Nucleus accumbens (tissue), 56 donors: ENCODE measurements at regions not wholly inside any gene's neighbourhood (a gene's known extent, or its start where the extent isn't known, plus 50 kb on each side); places are given as distances from the start of the nearest gene placed in this dataset.

ENCODE experiments used
- DNase-seq, 56 donors: peaks; one replicate each; lab custom pipeline; 2025; lab: John Stamatoyannopoulos, UW

DNA sequence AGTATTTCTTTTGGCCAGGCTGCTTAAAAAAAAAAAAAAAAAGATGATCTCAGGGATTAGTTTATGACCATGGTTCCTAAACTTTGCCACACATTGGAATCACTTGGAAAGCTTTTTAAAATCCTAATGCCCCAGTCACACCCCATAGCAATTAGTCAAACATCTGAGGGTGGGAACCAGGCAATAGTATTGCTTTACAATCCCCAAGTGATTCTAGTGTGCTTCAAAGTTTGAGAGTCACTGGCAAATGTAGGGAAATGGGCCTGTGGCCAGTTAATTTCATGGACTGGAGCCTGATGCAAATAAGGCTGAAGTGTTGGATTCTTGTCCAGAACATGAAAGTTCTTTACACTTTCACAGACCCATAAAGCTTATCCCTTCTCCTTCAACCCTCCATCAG, 374.6 kb upstream of the ESRRG start:
- DNase-seq, result no peak

DNA sequence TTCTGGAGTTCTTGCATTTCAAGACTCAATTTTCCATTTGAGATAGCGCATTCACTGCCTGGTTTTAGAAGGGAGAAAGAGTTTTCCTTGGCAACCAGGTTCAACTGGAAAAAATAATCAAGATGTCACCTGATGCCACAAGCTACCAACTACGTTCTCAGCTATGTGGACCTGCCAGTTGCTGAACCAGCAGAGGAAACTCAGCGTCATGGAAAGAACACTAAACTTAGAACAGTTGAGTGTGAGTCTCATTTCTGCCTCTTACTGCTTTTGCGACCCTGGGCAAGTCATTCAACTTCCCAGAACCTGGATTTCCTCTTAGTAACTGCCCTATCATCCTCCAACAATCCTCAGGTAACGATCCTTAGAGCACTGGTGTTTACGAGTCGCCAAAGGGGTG, 373.0 kb upstream of the ESRRG start:
- DNase-seq, result no peak

DNA sequence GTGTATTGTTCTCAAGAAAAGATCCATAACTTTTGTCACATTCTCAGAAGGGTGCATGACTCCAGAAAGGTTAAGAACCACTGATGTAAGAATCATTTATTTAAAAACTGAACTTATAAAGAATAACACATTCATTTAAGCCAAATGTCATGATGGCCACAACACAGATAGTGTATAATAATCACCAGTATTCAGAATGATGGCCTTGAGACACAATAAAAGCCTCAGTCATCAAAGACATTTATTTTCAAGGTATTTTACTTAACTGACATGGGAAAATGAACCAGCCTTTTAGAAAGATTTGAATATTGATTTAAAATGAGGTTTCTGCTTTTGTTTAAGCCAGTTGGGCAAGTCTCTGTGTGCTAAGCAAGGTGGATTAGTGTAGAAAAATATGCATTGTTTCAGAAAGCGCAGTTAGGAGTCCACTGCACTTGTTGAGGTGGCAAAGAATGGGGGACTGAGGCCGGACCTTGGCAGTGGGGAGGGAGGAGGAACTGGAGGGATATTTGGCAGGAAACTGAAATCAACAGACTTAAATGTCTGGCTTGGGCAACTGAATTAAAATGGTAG, 371.9 kb upstream of the ESRRG start:
- DNase-seq, result no peak

DNA sequence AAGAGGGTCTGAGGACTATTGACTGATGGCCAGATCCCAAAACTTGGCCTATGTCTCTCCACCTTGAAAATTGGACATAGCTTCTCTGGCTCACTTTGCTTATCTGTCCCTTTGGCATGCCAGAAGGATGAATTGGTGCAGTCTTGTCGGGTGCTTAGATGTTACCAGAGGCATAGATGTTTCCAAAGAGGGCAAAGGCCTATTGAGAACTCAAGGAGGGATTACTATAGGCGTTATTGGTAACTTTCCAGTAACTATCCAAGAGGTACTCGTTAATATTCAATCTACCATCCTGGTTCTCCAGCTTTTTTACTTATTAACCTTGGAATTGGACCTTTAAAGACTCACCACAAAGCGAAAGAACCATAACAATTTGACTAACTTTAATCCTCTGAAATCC, 368.3 kb upstream of the ESRRG start:
- no peak for DNase-seq

DNA sequence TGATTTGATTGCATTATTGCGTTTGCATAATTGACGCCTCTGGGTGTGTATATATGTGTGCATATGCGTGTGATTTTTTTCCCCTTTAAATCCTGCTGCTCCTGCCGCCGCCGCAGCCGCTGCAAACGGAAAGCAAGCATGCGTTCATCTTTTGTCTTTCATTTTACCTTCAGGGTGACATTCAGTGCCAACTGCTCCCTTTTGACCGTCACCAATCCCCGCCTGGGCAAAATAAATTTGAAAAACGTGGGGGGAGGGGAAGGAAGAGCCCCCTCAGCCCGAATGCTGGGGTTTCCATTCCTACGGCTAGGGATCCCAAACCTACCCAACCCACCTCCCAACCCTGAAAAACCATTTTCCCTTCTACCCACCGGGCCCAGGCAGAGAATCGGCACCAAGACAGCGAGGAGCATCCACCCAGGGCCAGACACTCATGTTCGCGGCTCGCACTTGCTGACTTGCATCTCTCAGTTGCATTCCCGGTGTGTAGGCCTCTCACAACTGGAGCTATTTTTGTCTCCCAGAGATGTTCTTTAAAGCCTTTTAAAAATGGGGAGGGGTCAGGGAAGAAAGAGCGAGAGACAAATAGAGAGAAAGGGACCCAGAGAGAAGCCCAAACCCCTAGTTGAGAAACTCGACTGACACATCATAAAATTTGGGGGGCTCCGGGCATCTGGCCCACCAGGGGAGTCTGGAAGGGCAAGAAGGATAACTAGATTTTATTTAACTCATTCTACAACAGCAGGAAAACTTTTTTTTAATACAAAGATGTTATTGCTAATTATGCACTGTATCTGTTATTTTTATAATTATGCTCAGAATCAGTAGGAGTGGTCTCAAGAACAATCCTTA, 367.1 kb upstream of the ESRRG start:
- DNase-seq, result peak in 31 of 56 donors; percentile 9 to 69 (median 43)

DNA sequence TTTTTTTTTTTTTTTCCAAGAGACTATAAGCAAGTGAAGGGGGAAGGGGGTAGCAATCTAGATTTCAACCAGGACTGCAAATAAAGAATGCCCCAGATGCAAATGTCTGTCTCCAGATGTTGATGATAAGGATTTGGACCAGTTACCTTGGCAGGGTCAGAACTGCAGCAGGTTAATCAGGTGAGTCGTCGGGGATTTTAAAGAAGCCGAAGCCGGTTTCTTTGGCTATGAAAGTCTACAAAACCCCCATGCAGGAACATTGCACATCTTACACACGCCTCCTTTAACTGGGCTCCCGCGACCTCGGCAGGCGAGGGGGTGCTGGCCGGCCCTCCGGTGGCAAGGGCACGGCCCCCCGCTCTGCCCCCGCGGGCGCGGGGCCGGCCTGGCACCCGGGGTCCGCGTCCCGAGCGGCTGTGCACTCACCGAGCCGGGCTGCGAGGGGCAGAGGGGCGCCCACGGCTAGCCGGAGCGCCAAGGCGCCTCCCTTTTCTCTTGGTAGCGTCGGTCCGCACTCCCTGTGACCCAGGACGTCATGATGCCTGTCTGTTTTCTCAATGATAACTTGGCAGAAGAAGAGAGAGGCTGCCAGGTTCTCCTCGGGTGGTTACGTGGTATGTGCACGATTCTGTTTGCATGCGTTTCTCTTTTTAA, 366.3 kb upstream of the ESRRG start:
- peak in 49 of 56 donors; percentile 20 to 86 (median 63) for DNase-seq

DNA sequence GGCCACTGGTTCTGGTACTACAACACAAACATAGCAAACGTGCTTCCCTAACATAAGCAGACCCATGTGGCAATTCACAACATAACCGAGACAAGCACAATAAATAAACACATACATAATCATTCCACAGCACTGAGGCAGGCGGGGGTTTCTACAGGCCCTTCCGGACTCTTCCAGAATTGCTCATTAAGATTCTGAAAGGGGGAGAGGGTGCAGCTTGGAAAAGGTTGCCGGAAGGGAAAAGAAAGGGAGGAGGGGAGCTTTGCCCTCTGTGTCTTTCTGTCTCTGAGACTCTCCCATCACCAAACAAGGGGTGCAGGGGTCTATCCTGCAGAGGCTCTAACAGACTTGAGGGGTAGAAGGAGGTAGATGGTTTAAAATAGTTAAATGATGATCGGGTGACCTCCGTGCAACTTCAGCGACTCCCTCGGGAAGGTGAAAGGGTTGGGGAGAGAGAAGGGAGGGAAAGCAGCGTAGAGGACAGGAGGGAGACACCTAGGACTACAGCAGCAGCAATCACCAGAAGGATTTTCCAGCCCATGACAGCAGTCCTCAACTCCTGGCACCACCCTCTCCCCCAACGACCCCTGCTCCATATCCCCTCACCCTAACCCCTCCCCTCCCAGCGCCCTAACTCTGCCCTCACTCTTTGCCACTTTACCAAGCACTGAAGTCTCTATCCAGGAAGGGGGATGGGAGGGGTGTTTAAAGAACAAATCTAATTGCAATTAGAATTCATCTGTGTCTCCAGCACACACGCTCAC, 365.5 kb upstream of the ESRRG start:
- peak in 12 of 56 donors; percentile 10 to 58 (median 32) for DNase-seq

DNA sequence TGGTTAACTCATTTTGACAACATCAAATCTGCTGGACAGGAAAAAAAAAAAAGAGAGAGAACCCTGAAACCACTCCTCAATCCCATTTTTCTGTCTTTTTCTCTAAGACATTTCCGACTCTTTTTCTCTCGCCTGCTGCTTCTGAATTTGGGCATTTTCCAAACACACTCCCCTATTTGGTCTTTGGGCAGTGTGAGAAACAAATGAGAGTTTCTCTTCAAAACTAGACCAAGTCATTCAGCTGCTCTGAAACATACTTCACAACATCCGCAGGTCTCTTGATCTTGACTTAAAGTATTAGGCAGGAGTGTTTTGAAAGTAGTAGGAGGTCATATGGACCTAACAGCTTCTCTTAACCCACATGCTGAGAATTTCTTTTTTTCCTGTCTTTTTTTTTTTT, 364.8 kb upstream of the ESRRG start:
- no peak for DNase-seq

DNA sequence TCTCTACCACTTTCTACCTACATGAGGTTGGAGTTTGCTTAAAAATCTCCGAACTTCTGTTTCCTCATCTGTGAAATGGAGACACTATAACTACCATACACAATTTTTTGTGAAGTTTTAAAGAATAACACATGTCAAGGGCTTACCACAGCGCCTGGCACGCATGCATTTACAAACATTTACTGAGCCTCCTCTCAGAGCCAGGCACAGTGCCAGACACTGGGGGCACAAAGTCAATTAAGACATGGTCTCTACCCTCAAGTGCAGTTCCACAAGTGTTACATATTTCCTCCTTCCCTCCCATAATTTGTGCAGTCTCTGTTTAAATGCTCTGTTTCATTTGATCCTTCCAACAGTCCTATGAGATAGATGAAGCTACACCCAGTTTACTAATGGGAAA, 356.4 kb upstream of the ESRRG start:
- DNase-seq, result no peak

DNA sequence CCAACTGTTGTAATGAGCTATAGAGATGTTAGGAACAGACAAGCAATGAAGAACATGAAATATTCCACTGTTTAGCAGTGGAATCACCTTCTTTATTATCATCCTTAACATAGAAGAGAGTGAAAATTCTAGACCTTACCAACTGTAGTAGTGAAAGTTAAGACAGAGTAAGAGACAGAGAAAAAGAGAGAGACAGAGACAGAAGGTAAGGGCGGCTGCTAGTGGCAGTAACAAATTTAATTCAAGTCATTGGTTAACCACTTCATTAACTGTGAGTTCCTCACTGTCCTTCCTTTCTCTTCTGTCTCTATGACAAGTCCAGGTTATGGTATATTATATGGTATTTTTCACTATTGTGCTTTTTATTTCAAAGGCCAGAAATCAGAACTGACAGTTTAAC, 355.7 kb upstream of the ESRRG start:
- DNase-seq, result no peak

DNA sequence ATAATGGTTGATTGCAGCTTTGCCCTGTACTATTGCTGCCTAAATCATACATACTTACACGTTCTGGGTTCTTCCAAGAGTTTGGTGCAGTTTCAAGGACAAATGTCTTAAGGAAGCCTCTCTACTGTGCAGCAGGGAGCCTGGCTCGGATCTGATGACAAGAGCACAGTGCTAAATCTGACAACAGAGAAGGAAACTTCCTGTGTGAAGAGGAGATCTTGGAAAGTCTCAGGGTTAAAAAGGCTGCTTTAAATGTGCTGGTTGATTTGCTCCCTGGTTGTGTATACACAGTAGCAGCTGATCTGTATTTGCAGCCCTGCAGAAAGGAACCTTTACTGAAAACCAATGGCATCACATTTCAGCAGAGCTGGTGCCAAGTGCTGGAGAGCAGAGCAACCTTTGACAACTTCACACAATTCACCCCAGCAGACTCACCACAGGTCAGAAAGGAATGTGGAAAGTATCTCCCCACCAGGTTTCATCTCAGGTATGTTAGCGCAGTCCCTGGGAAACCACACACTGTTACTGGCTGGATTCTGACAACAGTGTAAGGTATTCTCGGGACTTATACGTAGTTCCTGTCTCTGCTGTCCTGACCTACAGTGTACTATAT, 355.0 kb upstream of the ESRRG start:
- DNase-seq, result peak in 13 of 56 donors; percentile 3 to 55 (median 29)

DNA sequence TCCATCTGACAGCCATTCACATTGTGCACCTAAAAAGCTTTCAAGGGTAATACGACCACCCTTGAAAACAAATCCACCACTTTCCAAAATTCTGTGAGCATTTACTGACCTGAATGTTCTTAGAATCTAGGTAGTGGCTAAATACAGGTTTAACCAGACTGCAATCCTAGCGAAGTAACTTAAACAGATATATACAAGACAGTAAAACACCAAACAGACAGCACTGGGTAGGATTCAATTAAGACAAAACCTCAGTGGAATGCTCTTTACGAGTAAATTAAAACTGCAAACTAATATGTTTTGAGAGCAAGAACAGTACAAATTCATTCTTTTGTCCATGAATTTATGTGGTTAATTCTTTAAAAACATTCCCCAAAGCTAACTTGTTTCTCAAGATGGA, 354.2 kb upstream of the ESRRG start:
- no peak for DNase-seq

DNA sequence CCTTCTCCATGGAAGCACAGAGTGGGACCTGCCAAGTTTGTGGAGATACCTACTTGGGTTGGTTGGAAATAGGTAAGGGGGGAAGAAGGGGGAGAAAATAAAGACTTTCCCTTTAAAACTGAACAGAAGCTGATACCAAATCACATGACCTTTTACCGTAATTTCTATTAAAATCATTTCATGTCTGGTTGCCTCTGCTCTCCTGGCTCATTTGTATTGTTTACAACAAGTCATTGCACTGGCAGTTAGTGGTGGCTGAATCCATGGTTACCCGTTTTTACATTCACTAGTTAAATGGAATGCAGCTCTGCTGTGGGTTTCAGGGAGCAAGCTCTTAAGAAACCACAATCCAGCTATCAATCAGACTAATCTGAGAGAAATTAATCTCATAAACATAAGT, 353.7 kb upstream of the ESRRG start:
- peak in 1 of 56 donors; percentile 4 for DNase-seq

DNA sequence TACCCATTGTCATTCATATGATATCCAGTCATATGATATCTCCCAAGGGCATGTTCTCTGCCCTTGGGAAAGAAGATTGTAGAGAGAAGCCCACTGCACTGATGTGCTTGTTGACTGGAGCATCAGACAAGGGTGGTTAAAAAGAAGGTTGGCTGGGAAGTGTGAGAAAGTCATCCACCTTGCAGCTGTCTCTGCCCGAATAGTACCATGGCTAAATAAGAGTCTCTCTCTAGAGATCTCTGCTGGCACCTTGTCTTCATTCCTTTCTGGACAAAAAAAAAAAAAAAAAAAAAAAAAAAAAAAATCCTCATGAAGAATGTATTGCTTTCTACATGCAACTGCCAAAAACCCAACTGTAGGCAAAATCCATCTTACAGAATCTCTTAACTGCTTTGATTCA, 349.7 kb upstream of the ESRRG start:
- no peak for DNase-seq

DNA sequence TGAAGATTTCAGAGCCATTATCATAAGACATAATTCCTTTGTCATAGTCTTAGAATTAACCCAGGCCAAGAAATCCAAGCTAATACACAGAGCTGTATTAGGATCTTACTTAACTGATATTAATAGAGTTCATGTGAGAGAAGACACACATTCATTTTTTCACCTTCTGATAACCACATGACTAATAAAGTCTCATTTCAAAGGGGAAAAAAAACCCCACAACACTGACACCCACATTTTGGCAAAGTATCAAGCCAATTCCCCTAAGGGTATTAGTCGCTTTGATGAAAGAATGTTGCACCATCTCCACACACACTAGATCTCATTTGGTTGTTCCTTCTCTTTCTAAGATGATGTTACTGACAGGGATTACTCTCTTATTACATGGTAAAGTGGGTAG, 344.4 kb upstream of the ESRRG start:
- DNase-seq, result no peak

DNA sequence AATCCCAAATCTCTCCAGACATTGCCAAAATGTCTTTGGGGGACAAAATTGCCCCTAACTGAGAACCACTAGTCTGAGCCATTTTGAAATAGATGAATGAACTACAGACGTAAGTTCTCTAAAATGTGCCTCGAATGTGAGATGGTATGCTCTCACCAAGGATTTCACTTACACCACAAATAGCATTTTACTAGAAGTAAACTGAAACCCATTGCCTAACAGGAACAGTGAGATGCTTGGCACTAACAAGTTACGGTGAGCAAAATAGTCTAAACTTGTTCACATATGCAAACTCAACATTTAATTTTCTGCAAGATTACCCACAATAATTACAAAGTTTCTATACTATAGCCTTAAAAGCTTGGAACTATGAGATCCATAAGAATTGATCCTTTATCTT, 343.6 kb upstream of the ESRRG start:
- no peak for DNase-seq

DNA sequence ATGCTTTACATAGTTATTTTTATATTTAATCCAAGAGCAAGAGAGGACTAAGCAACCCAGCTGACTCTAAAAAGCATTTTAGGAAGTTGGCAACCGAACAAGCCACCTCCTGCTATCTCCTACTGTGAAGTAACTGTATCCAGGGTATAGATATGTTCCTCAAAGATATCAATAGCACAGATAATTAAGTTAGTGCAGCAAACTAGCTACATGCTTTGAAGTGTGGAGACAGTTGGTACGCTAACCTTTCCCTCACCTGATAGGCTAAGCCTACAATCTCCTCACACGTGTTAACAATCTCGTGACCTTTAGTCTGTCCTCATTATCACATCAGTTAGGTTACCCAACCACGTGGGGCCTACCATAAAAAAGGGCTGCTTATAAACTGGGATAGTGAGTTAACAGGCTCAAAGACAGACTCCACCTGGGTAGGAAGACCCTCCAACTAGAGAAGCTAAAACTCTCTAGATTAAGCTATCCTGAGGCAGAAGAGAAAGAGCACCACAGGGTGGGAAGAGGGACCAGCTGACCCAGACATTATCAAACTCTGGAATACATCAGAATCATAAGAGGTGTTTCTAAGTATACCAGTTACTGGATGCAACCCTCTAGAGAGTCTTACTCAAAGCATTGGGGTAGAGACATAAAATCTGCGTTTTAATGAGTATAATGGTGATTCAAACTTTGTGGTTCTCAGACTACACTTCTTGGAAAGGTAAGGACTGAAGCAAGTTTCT, 340.1 kb upstream of the ESRRG start:
- no peak for DNase-seq

DNA sequence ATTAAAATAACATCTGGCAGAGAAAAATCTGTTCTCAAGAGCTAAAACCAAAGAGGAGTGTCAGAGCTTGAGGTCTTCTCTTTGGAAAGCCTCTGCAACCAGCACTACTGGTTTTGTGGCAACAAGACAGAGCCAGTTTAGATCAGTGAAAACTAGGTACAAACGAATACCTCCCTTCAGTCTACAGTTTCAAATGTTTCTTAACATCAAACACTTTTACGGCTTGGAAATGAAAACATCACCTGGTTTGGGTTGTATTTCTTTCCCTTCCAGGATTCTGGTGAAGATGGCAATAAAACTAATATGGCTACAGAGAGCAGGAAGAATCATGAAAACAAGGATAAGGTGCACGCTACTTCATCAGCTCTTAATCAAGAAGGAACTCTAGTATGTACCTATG, 339.4 kb upstream of the ESRRG start:
- DNase-seq, result no peak

DNA sequence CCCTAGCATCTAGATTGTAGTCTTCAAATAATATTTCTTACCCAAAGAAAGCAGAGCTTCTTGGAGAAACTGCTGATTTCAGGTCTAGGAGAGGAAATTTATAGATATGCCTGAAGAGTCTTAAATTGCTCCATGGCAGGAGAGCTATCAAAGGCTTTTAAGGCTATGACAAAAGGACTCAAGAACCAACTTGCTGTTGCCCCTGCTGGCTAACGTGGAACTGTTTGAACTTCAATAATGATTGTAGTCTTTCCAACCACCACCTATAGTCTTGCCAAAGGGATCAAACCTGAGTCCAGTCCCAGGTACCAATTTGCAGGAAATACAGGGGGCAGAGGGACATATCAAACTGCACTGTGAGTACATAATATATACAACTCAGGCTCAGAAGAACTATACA, 336.2 kb upstream of the ESRRG start:
- no peak for DNase-seq

DNA sequence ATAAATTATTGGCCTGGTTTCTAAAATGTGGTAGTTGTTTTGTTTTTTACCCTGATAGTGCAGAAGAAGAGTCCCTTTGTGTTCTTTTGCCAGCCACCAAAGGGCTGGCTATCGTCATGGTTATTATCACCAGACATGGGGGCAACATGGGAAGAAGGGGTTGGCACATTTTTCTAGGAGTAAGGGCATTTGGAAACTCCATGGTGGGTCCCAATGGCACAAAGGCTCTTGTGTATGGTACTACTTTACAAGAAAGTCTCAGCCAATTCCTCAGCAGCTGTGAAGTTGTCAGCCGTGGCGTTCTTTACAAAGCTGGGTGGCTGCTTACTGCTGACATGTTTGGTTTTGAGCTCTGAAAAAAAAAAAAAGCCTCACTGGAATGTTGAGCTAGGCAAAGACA, 330.4 kb upstream of the ESRRG start:
- peak in 7 of 56 donors; percentile 8 to 38 (median 20) for DNase-seq
